A549 (cell line): ENCODE measurements at regions not wholly inside any gene's neighbourhood (a gene's known extent, or its start where the extent isn't known, plus 50 kb on each side); places are given as distances from the start of the nearest gene placed in this dataset.

Experiments
- ATAC-seq, 2 experiments: fragments of 200-7000 bp in 1 of 2; fragments of >200 bp in 1 of 2; cut with Nextera tagmentation in 1 of 2; cut with Tn5 transposase in 1 of 2; 3 replicates each; pipeline versions ENCODE4 v1.8.0 to v1.9.1; 2018 to 2020; ENCODE audit warnings: mild to moderate bottlenecking in 1 of 2, moderate library complexity in 1 of 2
- CTCF ChIA-PET: fragments of 300-600 bp; sonication (Branson Sonifier 250); formaldehyde crosslinking; extraction: SDS; loops from one replicate; lab custom pipeline; 2021; ENCODE audit warnings: antibody characterized with exemption, inconsistent platforms; lab: Yijun Ruan, JAX
- POLR2A ChIA-PET: fragments of 350-600 bp; formaldehyde crosslinking; extraction: SDS; loops from one replicate; lab custom pipeline; 2021; ENCODE audit warnings: antibody characterized with exemption, inconsistent platforms; lab: Yijun Ruan, JAX
- DNase-seq, 2 experiments: peaks; one replicate each; pipeline versions ENCODE4 v3.0.0 to v3.0.0-alpha.2; 2011 to 2016; ENCODE audit warnings: low read depth in 1 of 2, low spot score in 1 of 2
- FAIRE-seq: peaks from 2 replicates; lab custom pipeline; 2011; peaks lifted over from hg19 to GRCh38; lab: Jason Lieb, UNC
- H3K27ac ChIP-seq, 2 experiments: fragments of >200 bp; sonication (Bioruptor Twin); formaldehyde crosslinking; 3 replicates each; pipeline ENCODE4 v1.5.1; 2016 to 2017
- H3K4me1 ChIP-seq: fragments of >200 bp; sonication (Bioruptor Twin); formaldehyde crosslinking; 3 replicates; pipeline ENCODE4 v1.6.1; 2016
- H3K4me2 ChIP-seq: fragments of >200 bp; sonication (Bioruptor Twin); formaldehyde crosslinking; 3 replicates; pipeline ENCODE4 v1.6.1; 2016
- H3K4me3 ChIP-seq: fragments of >200 bp; sonication (Bioruptor Twin); formaldehyde crosslinking; 3 replicates; pipeline ENCODE4 v1.5.1; 2016
- H3K9me3 ChIP-seq: fragments of >200 bp; sonication (Bioruptor Twin); formaldehyde crosslinking; 3 replicates; pipeline ENCODE4 v1.6.1; 2016
- BHLHE40 ChIP-seq: IDR thresholded peaks from 2 replicates; pipeline ENCODE4 v1.6.1; 2012; ENCODE audit warnings: low read depth, low read length, inconsistent platforms
- CBX2 ChIP-seq: fragments of 200-600 bp; sonication (generic); IDR thresholded peaks from 2 replicates; pipeline ENCODE4 v1.6.1; 2016; ENCODE audit warnings: low read depth, mild to moderate bottlenecking, borderline replicate concordance
- CHD2 ChIP-seq: fragments of 150-350 bp; IDR thresholded peaks from 2 replicates; pipeline ENCODE4 v1.6.1; 2014; ENCODE audit warnings: low read length; ENCODE audit not compliant: partially characterized antibody
- EHF ChIP-seq: fragments of 250-450 bp; sonication (Bioruptor Pico); IDR thresholded peaks from 2 replicates; pipeline ENCODE4 v1.5.0; 2020; ENCODE audit warnings: mild to moderate bottlenecking
- EHMT2 ChIP-seq: fragments of 200-600 bp; sonication (generic); IDR thresholded peaks from 2 replicates; pipeline ENCODE4 v1.6.1; 2016; ENCODE audit warnings: antibody characterized with exemption, low read depth, mild to moderate bottlenecking, moderate library complexity
- ESRRA ChIP-seq: fragments of 150-350 bp; IDR thresholded peaks from 2 replicates; pipeline ENCODE4 v1.6.1; 2014; ENCODE audit warnings: mild to moderate bottlenecking, low read length, borderline replicate concordance
- FOSB ChIP-seq: fragments of 250-450 bp; sonication (Bioruptor Pico); IDR thresholded peaks from 2 replicates; pipeline ENCODE4 v1.5.0; 2020; ENCODE audit warnings: mild to moderate bottlenecking, moderate library complexity
- FOSL2 ChIP-seq, 2 experiments: fragments of 450-650 bp in 1 of 2; fragments of >200 bp in 1 of 2; sonication (Bioruptor Twin) in 1 of 2; formaldehyde crosslinking; IDR thresholded peaks; 2 replicates each; pipeline versions ENCODE4 v1.5.0 to v1.6.1; 2016 to 2020; ENCODE audit warnings: mild to moderate bottlenecking in 1 of 2, moderate library complexity in 1 of 2
- GATA3 ChIP-seq: IDR thresholded peaks from 2 replicates; pipeline ENCODE4 v1.6.1; 2012; ENCODE audit warnings: borderline replicate concordance
- HOXB5 ChIP-seq: fragments of 250-450 bp; sonication (Bioruptor Pico); IDR thresholded peaks from 2 replicates; pipeline ENCODE4 v1.5.0; 2020; ENCODE audit warnings: mild to moderate bottlenecking, moderate library complexity
- JUNB ChIP-seq: fragments of >200 bp; sonication (Bioruptor Twin); formaldehyde crosslinking; IDR thresholded peaks from 2 replicates; pipeline ENCODE4 v1.6.1; 2016
- MAFK ChIP-seq: fragments of 450-650 bp; IDR thresholded peaks from 2 replicates; pipeline ENCODE4 v1.6.1; 2014; ENCODE audit not compliant: partially characterized antibody
- MAX ChIP-seq: IDR thresholded peaks from 2 replicates; pipeline ENCODE4 v1.6.1; 2012
- MYC ChIP-seq: IDR thresholded peaks from 2 replicates; pipeline ENCODE4 v1.6.1; 2012; ENCODE audit warnings: mild to moderate bottlenecking, inconsistent platforms, low read length, improper control_type of control experiment, borderline replicate concordance
- NFE2L2 ChIP-seq: fragments of 150-350 bp; conservative IDR thresholded peaks from 2 replicates; pipeline ENCODE4 v1.6.1; 2014; ENCODE audit warnings: low read length
- NPAS2 ChIP-seq: fragments of 250-450 bp; sonication (Bioruptor Pico); IDR thresholded peaks from 2 replicates; pipeline ENCODE4 v1.8.0; 2022; ENCODE audit warnings: mild to moderate bottlenecking, moderate library complexity, borderline replicate concordance
- NR3C1 ChIP-seq: fragments of >200 bp; sonication (Bioruptor Twin); formaldehyde crosslinking; IDR thresholded peaks from 3 replicates; pipeline ENCODE4 v1.6.1; 2017
- PBX3 ChIP-seq: IDR thresholded peaks from 2 replicates; pipeline ENCODE4 v1.6.1; 2012
- POLR2A ChIP-seq: IDR thresholded peaks from 2 replicates; pipeline ENCODE4 v1.6.1; 2012; ENCODE audit warnings: mild to moderate bottlenecking, low read length
- POLR2AphosphoS2 ChIP-seq: conservative IDR thresholded peaks from 2 replicates; pipeline ENCODE4 v1.6.1; 2012; ENCODE audit warnings: low read length, improper control_type of control experiment, inconsistent platforms
- RNF2 ChIP-seq: fragments of 200-600 bp; sonication (generic); IDR thresholded peaks from 2 replicates; pipeline ENCODE4 v1.6.1; 2016; ENCODE audit warnings: low read depth, mild to moderate bottlenecking, antibody characterized with exemption, moderate library complexity, borderline replicate concordance
- SMC3 ChIP-seq: fragments of >200 bp; sonication (Bioruptor Twin); formaldehyde crosslinking; IDR thresholded peaks from 3 replicates; pipeline ENCODE4 v1.6.1; 2018; ENCODE audit warnings: inconsistent platforms
- TFCP2L1 ChIP-seq: fragments of 250-450 bp; sonication (Bioruptor Pico); IDR thresholded peaks from 2 replicates; pipeline ENCODE4 v1.5.0; 2021; ENCODE audit warnings: mild to moderate bottlenecking
- ZC3H11A ChIP-seq: fragments of 450-650 bp; IDR thresholded peaks from 2 replicates; pipeline ENCODE4 v1.6.1; 2014; ENCODE audit warnings: antibody characterized with exemption, mild to moderate bottlenecking
- ZNF302 ChIP-seq: fragments of 250-450 bp; sonication (Bioruptor Pico); IDR thresholded peaks from 2 replicates; pipeline ENCODE4 v1.9.0; 2021; ENCODE audit warnings: inconsistent platforms, mild to moderate bottlenecking, moderate library complexity
- ZSCAN20 ChIP-seq: fragments of 250-450 bp; sonication (Bioruptor Pico); IDR thresholded peaks from 2 replicates; pipeline ENCODE4 v1.8.0; 2022; ENCODE audit warnings: mild to moderate bottlenecking, moderate library complexity
- WGBS: methylation state at CpG from one replicate; pipeline ENCODE4 v1.1.6; 2017; ENCODE audit errors: missing lambda C conversion rate; 5-methylcytosine and 5-hydroxymethylcytosine counted together
- TF ChIP-seq, protein P1 (sequence below): fragments of >200 bp; sonication (Bioruptor Twin); formaldehyde crosslinking; IDR thresholded peaks from 3 replicates; pipeline ENCODE4 v1.6.1; 2016
- TF ChIP-seq, protein P2 (sequence below): fragments of >200 bp; sonication (Bioruptor Twin); formaldehyde crosslinking; IDR thresholded peaks from 3 replicates; pipeline ENCODE4 v1.5.1; 2016
- TF ChIP-seq, protein P3 (sequence below): fragments of 450-650 bp; IDR thresholded peaks from 2 replicates; pipeline ENCODE4 v1.6.1; 2014; ENCODE audit warnings: antibody characterized with exemption

- DNase-seq (no peak), FAIRE-seq (no peak), ATAC-seq (no peak)
- 38% methylated on average over 3 of the region's 3 CpGs for WGBS
- Histone ChIP-seq H3K4me1 (peaks cover 4% of the 10 kb centered on the region; the same call in 2 of the 3 replicates), H3K4me3 (no peak overlapping the region), H3K4me2 (no peak overlapping the region), H3K27ac (no peak overlapping the region), H3K9me3 (peaks cover 4% of the 10 kb centered on the region; the same call in 1 of the 3 replicates)
- ChIA-PET POLR2A (no interaction called here), CTCF (interaction anchor here (0.6 to 7.1 kb wide), 6 partner anchors 13 to 1642 kb away, joined by 3 to 68 read pairs (median 4); partner anchors contain the start of gene DUSP10)
- no peak for TF ChIP-seq ESRRA
- TF ChIP-seq MAFK: no peak
- TF ChIP-seq, protein P1, sequence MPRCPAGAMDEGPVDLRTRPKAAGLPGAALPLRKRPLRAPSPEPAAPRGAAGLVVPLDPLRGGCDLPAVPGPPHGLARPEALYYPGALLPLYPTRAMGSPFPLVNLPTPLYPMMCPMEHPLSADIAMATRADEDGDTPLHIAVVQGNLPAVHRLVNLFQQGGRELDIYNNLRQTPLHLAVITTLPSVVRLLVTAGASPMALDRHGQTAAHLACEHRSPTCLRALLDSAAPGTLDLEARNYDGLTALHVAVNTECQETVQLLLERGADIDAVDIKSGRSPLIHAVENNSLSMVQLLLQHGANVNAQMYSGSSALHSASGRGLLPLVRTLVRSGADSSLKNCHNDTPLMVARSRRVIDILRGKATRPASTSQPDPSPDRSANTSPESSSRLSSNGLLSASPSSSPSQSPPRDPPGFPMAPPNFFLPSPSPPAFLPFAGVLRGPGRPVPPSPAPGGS: no peak
- no peak for TF ChIP-seq POLR2AphosphoS2
- TF ChIP-seq RNF2: no peak
- TF ChIP-seq POLR2A: no peak
- TF ChIP-seq SMC3: no peak
- no peak for TF ChIP-seq ZSCAN20 (CRISPR knock-in tag)
- TF ChIP-seq CHD2: no peak
- TF ChIP-seq MYC: no peak
- TF ChIP-seq HOXB5 (CRISPR knock-in tag): no peak
- TF ChIP-seq BHLHE40: no peak
- TF ChIP-seq, protein P2, sequence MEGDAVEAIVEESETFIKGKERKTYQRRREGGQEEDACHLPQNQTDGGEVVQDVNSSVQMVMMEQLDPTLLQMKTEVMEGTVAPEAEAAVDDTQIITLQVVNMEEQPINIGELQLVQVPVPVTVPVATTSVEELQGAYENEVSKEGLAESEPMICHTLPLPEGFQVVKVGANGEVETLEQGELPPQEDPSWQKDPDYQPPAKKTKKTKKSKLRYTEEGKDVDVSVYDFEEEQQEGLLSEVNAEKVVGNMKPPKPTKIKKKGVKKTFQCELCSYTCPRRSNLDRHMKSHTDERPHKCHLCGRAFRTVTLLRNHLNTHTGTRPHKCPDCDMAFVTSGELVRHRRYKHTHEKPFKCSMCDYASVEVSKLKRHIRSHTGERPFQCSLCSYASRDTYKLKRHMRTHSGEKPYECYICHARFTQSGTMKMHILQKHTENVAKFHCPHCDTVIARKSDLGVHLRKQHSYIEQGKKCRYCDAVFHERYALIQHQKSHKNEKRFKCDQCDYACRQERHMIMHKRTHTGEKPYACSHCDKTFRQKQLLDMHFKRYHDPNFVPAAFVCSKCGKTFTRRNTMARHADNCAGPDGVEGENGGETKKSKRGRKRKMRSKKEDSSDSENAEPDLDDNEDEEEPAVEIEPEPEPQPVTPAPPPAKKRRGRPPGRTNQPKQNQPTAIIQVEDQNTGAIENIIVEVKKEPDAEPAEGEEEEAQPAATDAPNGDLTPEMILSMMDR: no peak
- no peak for TF ChIP-seq JUNB
- TF ChIP-seq NPAS2 (CRISPR knock-in tag): no peak
Measured at GRCh38 chr1:222452031-222452430, 95.9 kb downstream of the HHIPL2 start.

- ChIA-PET CTCF (interaction anchor here (0.6 to 7.9 kb wide), 3 partner anchors 12 to 198 kb away, joined by 3 to 62 read pairs (median 3); no protein-coding TSS in a partner anchor), POLR2A (no interaction called here)
- FAIRE-seq: no peak
- WGBS: 70% methylated on average over 2 of the region's 2 CpGs
- Histone ChIP-seq H3K4me3 (no peak overlapping the region), H3K4me1 (no peaks in the 10 kb centered on the region), H3K9me3 (no peaks in the 10 kb centered on the region), H3K27ac (no peak overlapping the region)
- no peak for TF ChIP-seq ZC3H11A
- TF ChIP-seq EHF (CRISPR knock-in tag): no peak
- no peak for TF ChIP-seq NR3C1
- no peak for TF ChIP-seq PBX3
- TF ChIP-seq GATA3: no peak
- TF ChIP-seq FOSL2 (IDR thresholded peaks at IDR 0.05): no peak
- TF ChIP-seq FOSL2 (CRISPR knock-in tag; IDR thresholded peaks at IDR 0.05): no peak
- TF ChIP-seq ZNF302: no peak
- TF ChIP-seq FOSB (CRISPR knock-in tag): no peak
- no peak for TF ChIP-seq CBX2
- TF ChIP-seq, protein P3, sequence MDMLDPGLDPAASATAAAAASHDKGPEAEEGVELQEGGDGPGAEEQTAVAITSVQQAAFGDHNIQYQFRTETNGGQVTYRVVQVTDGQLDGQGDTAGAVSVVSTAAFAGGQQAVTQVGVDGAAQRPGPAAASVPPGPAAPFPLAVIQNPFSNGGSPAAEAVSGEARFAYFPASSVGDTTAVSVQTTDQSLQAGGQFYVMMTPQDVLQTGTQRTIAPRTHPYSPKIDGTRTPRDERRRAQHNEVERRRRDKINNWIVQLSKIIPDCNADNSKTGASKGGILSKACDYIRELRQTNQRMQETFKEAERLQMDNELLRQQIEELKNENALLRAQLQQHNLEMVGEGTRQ: no peak
- TF ChIP-seq, protein P1: no peak
- no peak for TF ChIP-seq TFCP2L1
- no peak for TF ChIP-seq NFE2L2
- TF ChIP-seq MAX: no peak
- TF ChIP-seq EHMT2: no peak
- TF ChIP-seq, all 56 proteins: peak for 0
- no peak overlapping the region for H3K4me2 ChIP-seq
- no peak for DNase-seq
- ATAC-seq: no peak
Measured at GRCh38 chr1:222443566-222443965, 104.3 kb downstream of the HHIPL2 start.
